ENCODE measurements at regions not wholly inside any gene's neighbourhood (a gene's known extent, or its start where the extent isn't known, plus 50 kb on each side); places are given as distances from the start of the nearest gene placed in this dataset.
"Not testable (repeated sequence)": the region's sequence is repeated elsewhere in the genome, so short reads cannot be mapped to it uniquely, and the experiment has no call there.

- Histone ChIP-seq H3K36me3 (ENCODE audit: control insufficient read depth, insufficient read depth, low read length) (no peaks in the 10 kb centered on the region), H3K27ac (ENCODE audit: low read depth, low read length) (no peak overlapping the region), H3K9ac (ENCODE audit: low read depth, low read length) (no peak overlapping the region), H3K4me3 (ENCODE audit: low read depth, low read length) (no peak overlapping the region), H3K4me1 (ENCODE audit: control insufficient read depth, insufficient read depth, low read length) (no peaks in the 10 kb centered on the region), H3K27me3 (ENCODE audit: control insufficient read depth, insufficient read depth, low read length) (no peaks in the 10 kb centered on the region), H3K9me3 (ENCODE audit: control insufficient read depth, insufficient read depth, low read length) (no peaks in the 10 kb centered on the region)
These were observed 215.8 kb upstream of the ZRANB2 start for GRCh38 chr1:71296551-71297134.

GRCh38 chr1:71295350-71295749 is 214.5 kb upstream of the ZRANB2 start:
- H3K27ac ChIP-seq (ENCODE audit: low read depth, low read length), result no peak overlapping the region
- no peaks in the 10 kb centered on the region for H3K27me3 ChIP-seq (ENCODE audit: control insufficient read depth, insufficient read depth, low read length)
- H3K9me3 ChIP-seq (ENCODE audit: control insufficient read depth, insufficient read depth, low read length), result no peaks in the 10 kb centered on the region
- no peak overlapping the region for H3K4me3 ChIP-seq (ENCODE audit: low read depth, low read length)
- no peaks in the 10 kb centered on the region for H3K36me3 ChIP-seq (ENCODE audit: control insufficient read depth, insufficient read depth, low read length)
- no peak overlapping the region for H3K9ac ChIP-seq (ENCODE audit: low read depth, low read length)
- H3K4me1 ChIP-seq (ENCODE audit: control insufficient read depth, insufficient read depth, low read length), result no peaks in the 10 kb centered on the region

GRCh38 chr1:71294178-71294577 is 213.3 kb upstream of the ZRANB2 start:
- no peak overlapping the region for H3K9ac ChIP-seq (ENCODE audit: low read depth, low read length)
- no peaks in the 10 kb centered on the region for H3K9me3 ChIP-seq (ENCODE audit: control insufficient read depth, insufficient read depth, low read length)
- H3K27me3 ChIP-seq (ENCODE audit: control insufficient read depth, insufficient read depth, low read length), result no peaks in the 10 kb centered on the region
- no peaks in the 10 kb centered on the region for H3K4me1 ChIP-seq (ENCODE audit: control insufficient read depth, insufficient read depth, low read length)
- H3K4me3 ChIP-seq (ENCODE audit: low read depth, low read length), result no peak overlapping the region
- H3K36me3 ChIP-seq (ENCODE audit: control insufficient read depth, insufficient read depth, low read length), result no peaks in the 10 kb centered on the region
- H3K27ac ChIP-seq (ENCODE audit: low read depth, low read length), result no peak overlapping the region

DNA sequence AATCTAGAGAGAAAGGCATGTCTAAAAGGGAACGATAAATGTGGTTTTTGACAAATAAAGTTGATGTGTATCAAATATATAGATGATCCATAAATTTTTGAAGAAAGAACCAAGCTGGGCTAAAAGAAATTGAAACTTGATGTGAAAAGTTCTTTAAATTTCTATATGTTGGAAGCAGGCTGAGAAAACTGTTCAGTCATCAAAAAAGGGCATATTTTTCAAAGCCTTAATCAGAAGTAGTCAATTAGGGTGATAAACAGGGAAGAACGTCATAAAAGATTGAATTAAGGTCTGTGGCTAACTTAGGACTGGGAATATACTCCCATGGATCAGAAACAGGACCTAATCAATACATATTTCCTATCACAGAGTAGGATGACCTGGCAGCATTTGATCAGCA is 211.4 kb upstream of the ZRANB2 start:
- no peaks in the 10 kb centered on the region for H3K27me3 ChIP-seq (ENCODE audit: control insufficient read depth, insufficient read depth, low read length)
- H3K4me1 ChIP-seq (ENCODE audit: control insufficient read depth, insufficient read depth, low read length), result no peaks in the 10 kb centered on the region
- H3K27ac ChIP-seq (ENCODE audit: low read depth, low read length), result no peak overlapping the region
- no peak overlapping the region for H3K9ac ChIP-seq (ENCODE audit: low read depth, low read length)
- H3K36me3 ChIP-seq (ENCODE audit: control insufficient read depth, insufficient read depth, low read length), result no peaks in the 10 kb centered on the region
- no peak overlapping the region for H3K4me3 ChIP-seq (ENCODE audit: low read depth, low read length)
- H3K9me3 ChIP-seq (ENCODE audit: control insufficient read depth, insufficient read depth, low read length), result no peaks in the 10 kb centered on the region

- H3K4me3 ChIP-seq (ENCODE audit: low read depth, low read length); H3K27ac ChIP-seq (ENCODE audit: low read depth, low read length); H3K9ac ChIP-seq (ENCODE audit: low read depth, low read length); H3K9me3 ChIP-seq (ENCODE audit: control insufficient read depth, insufficient read depth, low read length); H3K4me1 ChIP-seq (ENCODE audit: control insufficient read depth, insufficient read depth, low read length); H3K27me3 ChIP-seq (ENCODE audit: control insufficient read depth, insufficient read depth, low read length); H3K36me3 ChIP-seq (ENCODE audit: control insufficient read depth, insufficient read depth, low read length): not testable (repeated sequence)
These were observed 209.8 kb upstream of the ZRANB2 start for GRCh38 chr1:71290506-71291237.

DNA sequence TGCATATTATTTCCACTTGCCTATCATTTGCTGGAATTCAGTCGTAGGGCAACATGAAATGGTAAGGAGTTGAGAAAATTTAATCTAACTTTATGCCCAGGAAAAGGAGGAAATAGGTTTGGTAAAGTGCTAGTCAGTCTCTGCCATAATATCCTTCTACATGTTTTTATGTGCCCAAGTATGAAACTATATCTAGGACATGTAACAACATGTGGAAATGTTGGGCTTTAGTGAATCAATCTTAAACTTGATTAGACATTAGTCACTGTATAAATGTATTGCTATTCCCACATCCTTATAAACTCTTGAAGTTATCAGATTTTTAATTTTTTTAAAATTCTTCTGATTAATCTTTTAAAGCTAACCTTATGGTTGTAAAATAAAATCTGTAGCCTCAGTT is 204.7 kb upstream of the ZRANB2 start:
- Histone ChIP-seq H3K27me3 (ENCODE audit: control insufficient read depth, insufficient read depth, low read length) (no peaks in the 10 kb centered on the region), H3K9me3 (ENCODE audit: control insufficient read depth, insufficient read depth, low read length) (no peaks in the 10 kb centered on the region), H3K9ac (ENCODE audit: low read depth, low read length) (no peak overlapping the region), H3K36me3 (ENCODE audit: control insufficient read depth, insufficient read depth, low read length) (no peaks in the 10 kb centered on the region), H3K4me3 (ENCODE audit: low read depth, low read length) (no peak overlapping the region), H3K27ac (ENCODE audit: low read depth, low read length) (no peak overlapping the region), H3K4me1 (ENCODE audit: control insufficient read depth, insufficient read depth, low read length) (no peaks in the 10 kb centered on the region)

GRCh38 chr1:71276466-71276865 is 195.6 kb upstream of the ZRANB2 start:
- Histone ChIP-seq H3K27ac (ENCODE audit: low read depth, low read length) (no peak overlapping the region), H3K4me3 (ENCODE audit: low read depth, low read length) (no peak overlapping the region), H3K9ac (ENCODE audit: low read depth, low read length) (no peak overlapping the region), H3K36me3 (ENCODE audit: control insufficient read depth, insufficient read depth, low read length) (no peaks in the 10 kb centered on the region), H3K27me3 (ENCODE audit: control insufficient read depth, insufficient read depth, low read length) (no peaks in the 10 kb centered on the region), H3K9me3 (ENCODE audit: control insufficient read depth, insufficient read depth, low read length) (no peaks in the 10 kb centered on the region), H3K4me1 (ENCODE audit: control insufficient read depth, insufficient read depth, low read length) (no peaks in the 10 kb centered on the region)

- no peaks in the 10 kb centered on the region for H3K4me1 ChIP-seq (ENCODE audit: control insufficient read depth, insufficient read depth, low read length)
- no peaks in the 10 kb centered on the region for H3K27me3 ChIP-seq (ENCODE audit: control insufficient read depth, insufficient read depth, low read length)
- no peaks in the 10 kb centered on the region for H3K36me3 ChIP-seq (ENCODE audit: control insufficient read depth, insufficient read depth, low read length)
- no peak overlapping the region for H3K9ac ChIP-seq (ENCODE audit: low read depth, low read length)
- no peak overlapping the region for H3K4me3 ChIP-seq (ENCODE audit: low read depth, low read length)
- H3K27ac ChIP-seq (ENCODE audit: low read depth, low read length), result no peak overlapping the region
- no peaks in the 10 kb centered on the region for H3K9me3 ChIP-seq (ENCODE audit: control insufficient read depth, insufficient read depth, low read length)
These were observed 192.5 kb upstream of the ZRANB2 start for GRCh38 chr1:71273334-71273733.

DNA sequence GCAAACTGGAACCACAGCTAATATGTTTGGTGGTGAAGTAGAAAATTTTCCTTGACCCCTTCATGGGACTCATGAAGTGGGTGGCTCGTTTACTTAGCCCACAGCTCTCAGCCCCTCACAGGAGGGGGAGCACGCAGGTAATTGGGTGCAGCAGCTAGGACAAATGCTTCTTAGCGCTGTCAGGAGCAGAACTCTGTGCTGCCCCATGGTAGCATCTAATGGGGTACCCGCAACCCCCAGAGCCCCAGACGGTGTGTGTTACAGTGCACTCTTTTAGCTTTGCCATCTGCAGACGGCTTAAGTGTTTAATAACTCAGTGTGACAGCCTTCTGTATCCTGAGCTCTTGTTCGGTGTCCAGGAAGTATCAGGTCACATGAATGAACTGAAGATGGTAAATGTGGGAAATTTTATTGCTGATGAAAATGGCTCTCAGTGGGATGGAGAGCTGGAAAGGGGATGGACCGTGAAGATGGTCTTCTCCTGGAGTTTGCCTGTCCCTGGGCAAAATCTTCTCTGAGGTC is 189.6 kb upstream of the ZRANB2 start:
- Histone ChIP-seq H3K27me3 (ENCODE audit: control insufficient read depth, insufficient read depth, low read length) (no peaks in the 10 kb centered on the region), H3K36me3 (ENCODE audit: control insufficient read depth, insufficient read depth, low read length) (no peaks in the 10 kb centered on the region), H3K4me3 (ENCODE audit: low read depth, low read length) (no peak overlapping the region), H3K9ac (ENCODE audit: low read depth, low read length) (no peak overlapping the region), H3K27ac (ENCODE audit: low read depth, low read length) (no peak overlapping the region), H3K9me3 (ENCODE audit: control insufficient read depth, insufficient read depth, low read length) (no peaks in the 10 kb centered on the region), H3K4me1 (ENCODE audit: control insufficient read depth, insufficient read depth, low read length) (no peaks in the 10 kb centered on the region)

DNA sequence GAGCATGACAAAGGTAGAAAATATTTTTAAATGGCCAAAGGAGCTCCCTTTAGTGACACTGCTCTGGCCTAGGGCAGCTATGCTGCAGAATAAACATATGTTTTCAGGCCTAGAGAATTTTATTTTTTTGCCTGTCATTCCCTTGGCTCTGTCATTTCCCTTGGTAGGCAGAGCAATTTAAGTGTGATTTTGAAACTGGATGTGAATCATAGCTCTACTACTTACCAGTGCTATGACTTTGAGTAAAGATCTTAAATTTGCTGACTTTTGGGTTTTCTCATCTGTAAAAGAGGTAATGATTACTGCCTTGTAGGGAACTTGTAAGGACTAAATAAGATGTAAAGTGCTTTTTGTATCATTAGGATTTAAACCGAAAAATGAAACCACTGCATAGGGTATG is 189.0 kb upstream of the ZRANB2 start:
- H3K4me1 ChIP-seq (ENCODE audit: control insufficient read depth, insufficient read depth, low read length), result no peaks in the 10 kb centered on the region
- no peak overlapping the region for H3K4me3 ChIP-seq (ENCODE audit: low read depth, low read length)
- no peaks in the 10 kb centered on the region for H3K27me3 ChIP-seq (ENCODE audit: control insufficient read depth, insufficient read depth, low read length)
- no peak overlapping the region for H3K27ac ChIP-seq (ENCODE audit: low read depth, low read length)
- no peaks in the 10 kb centered on the region for H3K9me3 ChIP-seq (ENCODE audit: control insufficient read depth, insufficient read depth, low read length)
- no peaks in the 10 kb centered on the region for H3K36me3 ChIP-seq (ENCODE audit: control insufficient read depth, insufficient read depth, low read length)
- no peak overlapping the region for H3K9ac ChIP-seq (ENCODE audit: low read depth, low read length)

DNA sequence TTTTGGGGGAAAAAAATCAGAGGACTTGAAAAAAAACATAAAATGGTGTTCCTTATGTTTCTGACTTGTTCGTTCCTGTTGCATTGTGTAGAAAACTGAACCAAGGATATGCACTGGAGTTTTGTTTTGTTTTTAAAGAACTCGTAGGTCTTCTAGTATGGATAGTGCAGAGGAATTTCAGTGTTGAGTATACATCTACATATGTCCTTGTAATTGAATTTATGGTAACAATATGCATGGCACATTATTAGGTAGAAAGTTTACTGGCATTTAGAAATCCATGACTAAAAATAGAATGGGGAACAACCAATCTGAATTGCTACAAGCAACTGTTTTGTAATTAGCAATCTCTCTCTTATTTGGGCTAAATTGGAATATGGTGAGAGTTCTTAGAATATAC is 188.3 kb upstream of the ZRANB2 start:
- H3K9me3 ChIP-seq (ENCODE audit: control insufficient read depth, insufficient read depth, low read length), result no peaks in the 10 kb centered on the region
- H3K4me1 ChIP-seq (ENCODE audit: control insufficient read depth, insufficient read depth, low read length), result no peaks in the 10 kb centered on the region
- no peak overlapping the region for H3K27ac ChIP-seq (ENCODE audit: low read depth, low read length)
- H3K9ac ChIP-seq (ENCODE audit: low read depth, low read length), result no peak overlapping the region
- no peaks in the 10 kb centered on the region for H3K36me3 ChIP-seq (ENCODE audit: control insufficient read depth, insufficient read depth, low read length)
- H3K4me3 ChIP-seq (ENCODE audit: low read depth, low read length), result no peak overlapping the region
- H3K27me3 ChIP-seq (ENCODE audit: control insufficient read depth, insufficient read depth, low read length), result no peaks in the 10 kb centered on the region

All from HUES48 (cell line).